Stimulated activated CD4-positive, alpha-beta T cell treated with anti-CD3 and anti-CD28 coated beads, Interleukin-12 subunit alpha, Interleukin-12 subunit beta, amount 100 ng/mL, for 48 hours (primary cell): ENCODE measurements at regions not wholly inside any gene's neighbourhood (a gene's known extent, or its start where the extent isn't known, plus 50 kb on each side); places are given as distances from the start of the nearest gene placed in this dataset.
A peak's percentile ranks its signal among the peaks of the same experiment; 100 is the strongest.
"Not testable (repeated sequence)": the region's sequence is repeated elsewhere in the genome, so short reads cannot be mapped to it uniquely, and the experiment has no call there.

Source experiments
- DNase-seq, 3 donors: peaks; one replicate each; pipeline ENCODE4 v3.0.0-alpha.2; 2020; ENCODE audit warnings: low read depth in 2 of 3, low spot score in 1 of 3

GRCh38 chr6:44001318-44002066, 125.8 kb downstream of the MRPL14 start:
- DNase-seq: no peak

- peak in 2 of 3 donors; percentile 11 to 48 for DNase-seq
Measured at GRCh38 chr6:44000164-44000842, 126.9 kb downstream of the MRPL14 start.

- no peak for DNase-seq
Measured at GRCh38 chr6:43999628-44000027, 127.6 kb downstream of the MRPL14 start.

GRCh38 chr6:43998592-43999243, 128.5 kb downstream of the MRPL14 start:
- DNase-seq: not testable (repeated sequence)

- DNase-seq: not testable (repeated sequence)
Measured at GRCh38 chr6:43997990-43998585, 129.2 kb downstream of the MRPL14 start.

GRCh38 chr6:43997345-43997677, 129.9 kb downstream of the MRPL14 start:
- DNase-seq: no peak

GRCh38 chr6:43996618-43997344, 130.5 kb downstream of the MRPL14 start:
- DNase-seq: no peak

- DNase-seq: no peak
Measured at GRCh38 chr6:43995137-43995536, 132.1 kb downstream of the MRPL14 start.

- DNase-seq: no peak
Measured at GRCh38 chr6:43993881-43994523, 133.2 kb downstream of the MRPL14 start.

- no peak for DNase-seq
Measured at GRCh38 chr6:43992783-43993644, 134.2 kb downstream of the MRPL14 start.

GRCh38 chr6:43992126-43992663, 135.1 kb downstream of the MRPL14 start:
- DNase-seq: no peak

- DNase-seq: no peak
Measured at GRCh38 chr6:43990627-43991619, 136.3 kb downstream of the MRPL14 start.

GRCh38 chr6:43990275-43990626, 137.0 kb downstream of the MRPL14 start:
- no peak for DNase-seq

- DNase-seq: no peak
Measured at GRCh38 chr6:43989581-43990146, 137.6 kb downstream of the MRPL14 start.

GRCh38 chr6:43988801-43989200, 138.5 kb downstream of the MRPL14 start:
- no peak for DNase-seq

GRCh38 chr6:43987838-43988439, 139.3 kb downstream of the MRPL14 start:
- no peak for DNase-seq

- no peak for DNase-seq
Measured at GRCh38 chr6:43986177-43986825, 141.0 kb downstream of the MRPL14 start.
